ENCODE measurements at regions not wholly inside any gene's neighbourhood (a gene's known extent, or its start where the extent isn't known, plus 50 kb on each side); places are given as distances from the start of the nearest gene placed in this dataset.

GRCh38 chr4:35447474-35447873 lies 796.8 kb downstream of the ARAP2 start (continued):
- TF ChIP-seq POU6F1 (CRISPR knock-in tag; IDR thresholded peaks at IDR 0.05; ENCODE audit: borderline replicate concordance, low read depth) = no peak
- TF ChIP-seq PPARA (CRISPR knock-in tag; IDR thresholded peaks at IDR 0.05; ENCODE audit: borderline replicate concordance) = no peak
- TF ChIP-seq ZNF8 (CRISPR knock-in tag; IDR thresholded peaks at IDR 0.05) = no peak
- no peak for TF ChIP-seq SNAI2 (CRISPR knock-in tag; IDR thresholded peaks at IDR 0.05)
- no peak for TF ChIP-seq ZC3H10 (CRISPR knock-in tag; IDR thresholded peaks at IDR 0.05)

GRCh38 chr4:35459045-35459444 lies 785.3 kb downstream of the ARAP2 start:
- no peak for TF ChIP-seq CSDC2 (CRISPR knock-in tag; IDR thresholded peaks at IDR 0.05)
- no peak for TF ChIP-seq PATZ1 (CRISPR knock-in tag; IDR thresholded peaks at IDR 0.05; ENCODE audit: borderline replicate concordance)
- ATAC-seq = no peak

GRCh38 chr4:35461931-35462659 lies 782.2 kb downstream of the ARAP2 start:
- TF ChIP-seq PPARA (CRISPR knock-in tag; IDR thresholded peaks at IDR 0.05; ENCODE audit: borderline replicate concordance) (no peak), ISL1 (CRISPR knock-in tag; IDR thresholded peaks at IDR 0.05) (no peak), ZNF565 (CRISPR knock-in tag; conservative IDR thresholded peaks at IDR 0.05; ENCODE audit: low read depth) (no peak), TSHZ2 (CRISPR knock-in tag; IDR thresholded peaks at IDR 0.05) (no peak), ZNF8 (CRISPR knock-in tag; IDR thresholded peaks at IDR 0.05) (no peak), PATZ1 (CRISPR knock-in tag; IDR thresholded peaks at IDR 0.05; ENCODE audit: borderline replicate concordance) (no peak), ZNF70 (CRISPR knock-in tag; IDR thresholded peaks at IDR 0.05) (no peak), TCF4 (CRISPR knock-in tag; IDR thresholded peaks at IDR 0.05; ENCODE audit: borderline replicate concordance) (no peak), ESRRG (CRISPR knock-in tag; IDR thresholded peaks at IDR 0.05) (no peak), ZFP3 (CRISPR knock-in tag; IDR thresholded peaks at IDR 0.05) (no peak), CSDC2 (CRISPR knock-in tag; IDR thresholded peaks at IDR 0.05) (no peak)
- ATAC-seq = no peak

- ATAC-seq = no peak
- no peak for TF ChIP-seq RARB (CRISPR knock-in tag; IDR thresholded peaks at IDR 0.05)
- TF ChIP-seq BACH2 (CRISPR knock-in tag; IDR thresholded peaks at IDR 0.05; ENCODE audit: borderline replicate concordance) = no peak
These were observed 780.9 kb downstream of the ARAP2 start for GRCh38 chr4:35463251-35463952.

- no peak for ATAC-seq
- no peak for TF ChIP-seq ZNF8 (CRISPR knock-in tag; IDR thresholded peaks at IDR 0.05)
- no peak for TF ChIP-seq PATZ1 (CRISPR knock-in tag; IDR thresholded peaks at IDR 0.05; ENCODE audit: borderline replicate concordance)
- no peak for TF ChIP-seq CSDC2 (CRISPR knock-in tag; IDR thresholded peaks at IDR 0.05)
- no peak for TF ChIP-seq GLIS3 (CRISPR knock-in tag; IDR thresholded peaks at IDR 0.05)
- TF ChIP-seq POU6F1 (CRISPR knock-in tag; IDR thresholded peaks at IDR 0.05; ENCODE audit: borderline replicate concordance, low read depth) = no peak
These were observed 779.3 kb downstream of the ARAP2 start for GRCh38 chr4:35464964-35465528.

Measured in SK-N-SH treated with all-trans-retinoic acid at 6 μM for 48 hours (cell line).